ENCODE measurements at regions not wholly inside any gene's neighbourhood (a gene's known extent, or its start where the extent isn't known, plus 50 kb on each side); places are given as distances from the start of the nearest gene placed in this dataset.

DNA sequence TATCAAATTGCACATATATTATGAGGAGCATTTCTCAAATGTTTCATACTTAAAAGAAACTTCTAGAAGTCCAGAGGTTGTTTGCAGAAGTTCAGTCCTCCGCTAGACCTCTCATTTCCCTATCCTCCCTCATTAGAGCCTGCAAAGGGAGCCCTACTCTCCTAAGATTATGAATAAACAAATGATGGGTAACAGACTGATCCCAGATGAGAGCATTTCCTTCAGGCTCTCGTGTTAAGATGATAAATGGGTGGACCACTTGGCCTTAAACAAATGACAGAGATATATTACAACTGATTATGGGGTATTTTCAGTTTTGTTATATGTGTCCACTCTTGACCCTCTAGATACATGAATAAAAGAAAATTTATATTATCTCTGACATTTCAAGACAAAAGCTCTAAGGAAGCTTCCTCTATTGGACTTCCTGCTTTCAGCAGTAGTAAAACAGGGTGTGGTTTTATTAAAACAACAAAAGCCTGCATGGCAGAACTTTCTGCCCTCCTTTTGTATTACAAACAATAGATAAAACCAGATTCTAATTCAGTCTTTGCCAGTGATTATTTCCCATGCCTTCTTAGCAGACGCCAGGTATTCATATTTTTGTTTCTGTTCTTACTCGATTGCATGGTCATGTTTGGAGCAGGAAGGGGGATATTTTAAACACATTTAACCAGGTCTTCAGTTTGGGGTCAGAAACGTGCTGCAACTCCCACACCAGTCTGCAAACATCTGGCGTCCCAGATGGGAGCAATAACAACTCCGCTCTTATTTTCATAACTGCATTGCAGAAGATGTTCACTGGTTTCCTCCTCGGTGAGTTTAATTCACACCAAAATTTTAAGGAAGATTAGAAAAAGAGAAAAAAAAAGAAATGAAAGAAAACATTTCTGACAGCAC is 52.4 kb upstream of the FAM204A start:
- H3K4me3 ChIP-seq (ENCODE audit: low read depth, low read length): no peak overlapping the region
- TF ChIP-seq, protein P1, sequence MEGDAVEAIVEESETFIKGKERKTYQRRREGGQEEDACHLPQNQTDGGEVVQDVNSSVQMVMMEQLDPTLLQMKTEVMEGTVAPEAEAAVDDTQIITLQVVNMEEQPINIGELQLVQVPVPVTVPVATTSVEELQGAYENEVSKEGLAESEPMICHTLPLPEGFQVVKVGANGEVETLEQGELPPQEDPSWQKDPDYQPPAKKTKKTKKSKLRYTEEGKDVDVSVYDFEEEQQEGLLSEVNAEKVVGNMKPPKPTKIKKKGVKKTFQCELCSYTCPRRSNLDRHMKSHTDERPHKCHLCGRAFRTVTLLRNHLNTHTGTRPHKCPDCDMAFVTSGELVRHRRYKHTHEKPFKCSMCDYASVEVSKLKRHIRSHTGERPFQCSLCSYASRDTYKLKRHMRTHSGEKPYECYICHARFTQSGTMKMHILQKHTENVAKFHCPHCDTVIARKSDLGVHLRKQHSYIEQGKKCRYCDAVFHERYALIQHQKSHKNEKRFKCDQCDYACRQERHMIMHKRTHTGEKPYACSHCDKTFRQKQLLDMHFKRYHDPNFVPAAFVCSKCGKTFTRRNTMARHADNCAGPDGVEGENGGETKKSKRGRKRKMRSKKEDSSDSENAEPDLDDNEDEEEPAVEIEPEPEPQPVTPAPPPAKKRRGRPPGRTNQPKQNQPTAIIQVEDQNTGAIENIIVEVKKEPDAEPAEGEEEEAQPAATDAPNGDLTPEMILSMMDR (conservative IDR thresholded peaks at IDR 0.05; ENCODE audit: low read depth, low read length): no peak
- DNase-seq (ENCODE audit: low read depth): no peak

DNA sequence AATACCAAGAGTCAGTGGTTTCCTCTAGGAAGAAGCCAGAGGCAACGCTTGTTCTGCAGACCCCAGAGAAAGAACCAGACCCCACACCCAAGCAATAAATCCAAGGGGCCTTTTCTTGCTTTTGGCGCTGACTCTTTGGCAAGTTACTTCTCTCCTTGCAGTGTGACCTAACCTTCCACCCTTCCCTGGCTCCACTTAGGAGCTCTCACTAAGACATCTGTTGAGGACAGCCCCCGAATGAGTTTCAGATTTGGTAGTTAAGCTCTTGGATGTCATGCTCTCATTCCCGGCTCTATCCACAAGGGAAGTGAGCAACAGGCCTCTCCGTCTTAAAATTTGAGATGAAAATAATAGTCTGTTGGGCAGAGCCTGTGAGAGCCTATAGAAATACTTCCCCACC is 50.6 kb upstream of the FAM204A start:
- TF ChIP-seq, protein P1 (conservative IDR thresholded peaks at IDR 0.05; ENCODE audit: low read depth, low read length): no peak
- no peak for DNase-seq (ENCODE audit: low read depth)
- no peak overlapping the region for H3K4me3 ChIP-seq (ENCODE audit: low read depth, low read length)

All from choroid plexus epithelial cell (primary cell).